Mammary epithelial cell (primary cell): ENCODE measurements at regions not wholly inside any gene's neighbourhood (a gene's known extent, or its start where the extent isn't known, plus 50 kb on each side); places are given as distances from the start of the nearest gene placed in this dataset.

Experiments used
- CTCF ChIP-seq, 2 donors: IDR thresholded peaks in 1 of 2; conservative IDR thresholded peaks in 1 of 2; 2 replicates each; pipeline ENCODE4 v1.5.1; 2011 to 2012; ENCODE audit warnings: inconsistent platforms in 2 of 2, low read length in 2 of 2, mild to moderate bottlenecking in 2 of 2, control low read depth in 1 of 2, low read depth in 1 of 2; ENCODE audit not compliant: insufficient read depth in 1 of 2; ENCODE audit errors: extremely low read depth in 1 of 2
- EZH2 ChIP-seq: IDR thresholded peaks from 2 replicates; pipeline ENCODE4 v1.6.1; 2012; ENCODE audit warnings: low read length, inconsistent platforms, borderline replicate concordance

GRCh38 chr3:67292356-67293121 lies 294.4 kb downstream of the KBTBD8 start:
- TF ChIP-seq CTCF (conservative IDR thresholded peaks at IDR 0.05 in 1 of 2, IDR thresholded peaks at IDR 0.05 in 1 of 2; ENCODE audit: extremely low read depth in 1 of 2, insufficient read depth in 1 of 2, low read depth in 1 of 2, low read length in 2 of 2) = no peak
- no peak for TF ChIP-seq EZH2
